Smooth muscle cell (in vitro differentiated cells): ENCODE measurements at regions not wholly inside any gene's neighbourhood (a gene's known extent, or its start where the extent isn't known, plus 50 kb on each side); places are given as distances from the start of the nearest gene placed in this dataset.

Source experiments
- DNase-seq: peaks from one replicate; lab custom pipeline; 2025; ENCODE audit not compliant: unreplicated experiment; lab: John Stamatoyannopoulos, UW
- H2AFZ ChIP-seq: fragments of 200-600 bp; sonication (generic); 2 replicates; pipeline ENCODE4 v1.6.0; 2016; ENCODE audit warnings: antibody characterized with exemption, low read depth, mild to moderate bottlenecking
- H3F3A ChIP-seq: fragments of 200-600 bp; sonication (generic); 2 replicates; pipeline ENCODE4 v1.6.0; 2017; ENCODE audit warnings: antibody characterized with exemption, low read depth
- H3K27ac ChIP-seq: fragments of 200-600 bp; sonication (generic); 2 replicates; pipeline ENCODE4 v1.5.1; 2016; ENCODE audit warnings: low read depth, mild to moderate bottlenecking
- H3K27me3 ChIP-seq: fragments of 200-600 bp; sonication (generic); 2 replicates; pipeline ENCODE4 v1.6.1; 2016; ENCODE audit warnings: low read depth, mild to moderate bottlenecking
- H3K36me3 ChIP-seq: fragments of 200-600 bp; sonication (generic); 2 replicates; pipeline ENCODE4 v1.5.1; 2016; ENCODE audit warnings: low read depth
- H3K4me1 ChIP-seq: fragments of 200-600 bp; sonication (generic); 2 replicates; pipeline ENCODE4 v1.5.1; 2016; ENCODE audit warnings: low read depth
- H3K4me2 ChIP-seq: fragments of 200-600 bp; sonication (generic); 2 replicates; pipeline ENCODE4 v1.6.0; 2016; ENCODE audit warnings: mild to moderate bottlenecking
- H3K4me3 ChIP-seq: fragments of 200-600 bp; sonication (generic); 2 replicates; pipeline ENCODE4 v1.5.1; 2016; ENCODE audit warnings: mild to moderate bottlenecking
- H3K79me2 ChIP-seq: fragments of 200-600 bp; sonication (generic); 2 replicates; pipeline ENCODE4 v1.6.0; 2016; ENCODE audit warnings: low read depth, mild to moderate bottlenecking
- H3K9ac ChIP-seq: fragments of 200-600 bp; sonication (generic); 2 replicates; pipeline ENCODE4 v1.6.0; 2016; ENCODE audit warnings: low read depth
- H3K9me3 ChIP-seq: fragments of 200-600 bp; sonication (generic); replicated peaks from 2 replicates; pipeline ENCODE4 v1.5.1; 2016; ENCODE audit warnings: low read depth
- H4K20me1 ChIP-seq: fragments of 200-600 bp; sonication (generic); 2 replicates; pipeline ENCODE4 v1.6.0; 2016; ENCODE audit warnings: low read depth
- WGBS: methylation state at CpG from one replicate; pipeline ENCODE4 v1.1.7; 2016; ENCODE audit warnings: low lambda C conversion rate; 5-methylcytosine and 5-hydroxymethylcytosine counted together
- TF ChIP-seq, protein P1 (sequence below): fragments of 200-600 bp; sonication (generic); IDR thresholded peaks from 2 replicates; pipeline ENCODE4 v1.5.1; 2017; ENCODE audit warnings: borderline replicate concordance, mild to moderate bottlenecking, antibody characterized with exemption; ENCODE audit not compliant: insufficient read depth, poor library complexity, severe bottlenecking

DNA sequence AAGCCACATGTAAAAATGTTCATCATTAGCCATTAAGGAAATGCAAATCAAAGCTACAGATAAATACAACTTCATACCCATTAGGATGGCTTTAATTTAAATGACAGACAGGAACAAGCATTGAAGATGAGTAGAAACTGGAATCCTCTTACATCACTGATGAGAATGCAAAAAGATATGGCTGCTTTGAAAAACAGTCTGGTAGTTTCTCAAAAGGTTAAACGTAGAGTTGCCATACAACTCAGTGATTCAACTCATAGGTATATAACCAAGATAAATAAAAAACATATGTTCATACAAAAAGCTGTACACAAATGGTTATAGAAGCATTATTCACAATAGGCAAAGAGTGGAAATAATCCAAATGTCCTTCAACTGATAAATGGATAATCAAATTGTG lies 228.8 kb upstream of the ZNF462 start:
- 25% methylated on average over 1 of the region's 1 CpG for WGBS
- no peak overlapping the region for H3K4me2 ChIP-seq
- H3K9ac ChIP-seq, result no peak overlapping the region
- no peak overlapping the region for H2AFZ ChIP-seq
- no peaks in the 10 kb centered on the region for H3K27me3 ChIP-seq
- TF ChIP-seq, protein P1, sequence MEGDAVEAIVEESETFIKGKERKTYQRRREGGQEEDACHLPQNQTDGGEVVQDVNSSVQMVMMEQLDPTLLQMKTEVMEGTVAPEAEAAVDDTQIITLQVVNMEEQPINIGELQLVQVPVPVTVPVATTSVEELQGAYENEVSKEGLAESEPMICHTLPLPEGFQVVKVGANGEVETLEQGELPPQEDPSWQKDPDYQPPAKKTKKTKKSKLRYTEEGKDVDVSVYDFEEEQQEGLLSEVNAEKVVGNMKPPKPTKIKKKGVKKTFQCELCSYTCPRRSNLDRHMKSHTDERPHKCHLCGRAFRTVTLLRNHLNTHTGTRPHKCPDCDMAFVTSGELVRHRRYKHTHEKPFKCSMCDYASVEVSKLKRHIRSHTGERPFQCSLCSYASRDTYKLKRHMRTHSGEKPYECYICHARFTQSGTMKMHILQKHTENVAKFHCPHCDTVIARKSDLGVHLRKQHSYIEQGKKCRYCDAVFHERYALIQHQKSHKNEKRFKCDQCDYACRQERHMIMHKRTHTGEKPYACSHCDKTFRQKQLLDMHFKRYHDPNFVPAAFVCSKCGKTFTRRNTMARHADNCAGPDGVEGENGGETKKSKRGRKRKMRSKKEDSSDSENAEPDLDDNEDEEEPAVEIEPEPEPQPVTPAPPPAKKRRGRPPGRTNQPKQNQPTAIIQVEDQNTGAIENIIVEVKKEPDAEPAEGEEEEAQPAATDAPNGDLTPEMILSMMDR, result no peak
- H3K27ac ChIP-seq, result no peak overlapping the region
- no peak for DNase-seq
- H3F3A ChIP-seq, result no peaks in the 10 kb centered on the region
- H3K9me3 ChIP-seq, result no peaks in the 10 kb centered on the region
- no peaks in the 10 kb centered on the region for H3K36me3 ChIP-seq
- H4K20me1 ChIP-seq, result no peaks in the 10 kb centered on the region
- H3K4me1 ChIP-seq, result no peaks in the 10 kb centered on the region
- no peak overlapping the region for H3K4me3 ChIP-seq
- no peaks in the 10 kb centered on the region for H3K79me2 ChIP-seq

GRCh38 chr9:106634641-106635040 lies 228.3 kb upstream of the ZNF462 start:
- Histone ChIP-seq H2AFZ (no peak overlapping the region), H3K27me3 (no peaks in the 10 kb centered on the region), H3K9ac (no peak overlapping the region), H3K79me2 (no peaks in the 10 kb centered on the region), H3K4me2 (no peak overlapping the region), H3K4me3 (no peak overlapping the region), H3K4me1 (no peaks in the 10 kb centered on the region), H3F3A (no peaks in the 10 kb centered on the region), H4K20me1 (no peaks in the 10 kb centered on the region), H3K36me3 (no peaks in the 10 kb centered on the region), H3K27ac (no peak overlapping the region), H3K9me3 (no peaks in the 10 kb centered on the region)
- TF ChIP-seq, protein P1, result no peak
- no peak for DNase-seq

GRCh38 chr9:106637486-106637885 lies 225.5 kb upstream of the ZNF462 start:
- no peak overlapping the region for H3K4me3 ChIP-seq
- H3K4me2 ChIP-seq, result no peak overlapping the region
- H3K27ac ChIP-seq, result no peak overlapping the region
- peak overlapping the region; percentile 68 for H2AFZ ChIP-seq
- H3K79me2 ChIP-seq, result no peaks in the 10 kb centered on the region
- TF ChIP-seq, protein P1, result no peak
- no peaks in the 10 kb centered on the region for H3F3A ChIP-seq
- no peak overlapping the region for H3K9ac ChIP-seq
- H3K9me3 ChIP-seq, result no peaks in the 10 kb centered on the region
- H3K27me3 ChIP-seq, result no peaks in the 10 kb centered on the region
- DNase-seq, result no peak
- H3K36me3 ChIP-seq, result no peaks in the 10 kb centered on the region
- no peaks in the 10 kb centered on the region for H4K20me1 ChIP-seq
- WGBS, result 70% methylated on average over 4 of the region's 4 CpGs
- H3K4me1 ChIP-seq, result no peaks in the 10 kb centered on the region

DNA sequence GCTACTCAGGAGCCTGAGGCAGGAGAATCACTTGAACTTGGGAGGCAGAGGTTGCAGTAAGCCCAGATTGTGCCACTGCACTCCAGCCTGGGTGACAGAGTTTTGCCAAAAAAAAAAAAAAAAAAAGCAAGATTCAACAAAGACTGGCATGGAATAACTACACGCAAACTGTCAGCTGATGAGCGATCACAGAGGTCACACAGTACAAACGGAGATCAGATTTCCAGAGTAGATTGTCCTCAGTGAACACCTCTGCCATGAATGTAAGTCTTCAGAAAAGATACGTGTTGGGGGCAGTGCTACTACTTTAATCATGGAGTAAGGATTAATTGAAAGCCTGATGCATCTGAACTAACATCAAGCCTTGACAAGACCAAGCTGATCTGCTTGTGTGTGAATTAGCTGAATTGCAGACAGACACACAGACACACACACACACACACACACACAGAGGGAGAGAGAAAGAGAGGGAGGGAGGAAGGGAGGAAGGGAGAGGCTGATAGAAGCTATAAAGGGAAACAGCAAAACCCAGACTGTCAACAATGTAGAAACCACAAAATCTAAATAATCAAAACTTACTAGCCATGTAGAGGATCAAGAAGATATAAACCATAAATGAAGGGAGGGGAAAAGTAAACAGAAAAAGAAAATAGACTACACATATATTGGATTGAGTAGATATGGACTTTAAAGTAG lies 222.9 kb upstream of the ZNF462 start:
- no peak for DNase-seq

More for the DNA sequence above, 222.9 kb upstream of the ZNF462 start:
- no peaks in the 10 kb centered on the region for H3K9me3 ChIP-seq
- no peak overlapping the region for H3K4me2 ChIP-seq
- no peaks in the 10 kb centered on the region for H4K20me1 ChIP-seq
- H3K4me1 ChIP-seq, result no peaks in the 10 kb centered on the region
- H3K36me3 ChIP-seq, result no peaks in the 10 kb centered on the region
- WGBS, result 91% methylated on average over 4 of the region's 4 CpGs
- no peak overlapping the region for H2AFZ ChIP-seq
- TF ChIP-seq, protein P1, result no peak
- no peaks in the 10 kb centered on the region for H3K27me3 ChIP-seq
- no peak overlapping the region for H3K4me3 ChIP-seq
- H3K79me2 ChIP-seq, result no peaks in the 10 kb centered on the region
- H3F3A ChIP-seq, result no peaks in the 10 kb centered on the region
- no peak overlapping the region for H3K27ac ChIP-seq
- no peak overlapping the region for H3K9ac ChIP-seq
